ENCODE measurements at regions not wholly inside any gene's neighbourhood (a gene's known extent, or its start where the extent isn't known, plus 50 kb on each side); places are given as distances from the start of the nearest gene placed in this dataset.

- peak in 1 of 6 donors; percentile 21 for DNase-seq (ENCODE audit: low read depth in 4 of 6, low spot score in 6 of 6)
- WGBS (ENCODE audit: insufficient coverage) = 58% methylated on average over 3 of the region's 5 CpGs
- no peak overlapping the region for H3K4me3 ChIP-seq (ENCODE audit: low read depth, low read length)
- no peaks in the 10 kb centered on the region for H3K27me3 ChIP-seq (ENCODE audit: control insufficient read depth, insufficient read depth, low read length)
- H3K27ac ChIP-seq (ENCODE audit: low read depth, low read length) = no peak overlapping the region
- no peaks in the 10 kb centered on the region for H3K9me3 ChIP-seq (ENCODE audit: control insufficient read depth, insufficient read depth, low read length)
- H3K36me3 ChIP-seq (ENCODE audit: control insufficient read depth, insufficient read depth, low read length) = no peaks in the 10 kb centered on the region
- no peaks in the 10 kb centered on the region for H3K4me1 ChIP-seq (ENCODE audit: control insufficient read depth, insufficient read depth, low read length)
Measured at GRCh38 chr1:17488995-17489767, 49.7 kb upstream of the RCC2 start.
